Stomach (tissue), 4 donors: ENCODE measurements at regions not wholly inside any gene's neighbourhood (a gene's known extent, or its start where the extent isn't known, plus 50 kb on each side); places are given as distances from the start of the nearest gene placed in this dataset.

ENCODE experiments used
- CTCF ChIP-seq, 7 experiments: fragments of 450-650 bp in 4 of 7; fragments of 200-600 bp in 3 of 7; sonication (generic) in 3 of 7; IDR thresholded peaks; one replicate each; pipeline ENCODE4 v1.5.1; 2016 to 2019; ENCODE audit warnings: antibody characterized with exemption in 7 of 7, control low read depth in 2 of 7, mild to moderate bottlenecking in 1 of 7
- EP300 ChIP-seq: sonication (generic); formaldehyde crosslinking; IDR thresholded peaks from one replicate; pipeline ENCODE4 v1.6.1; 2017; ENCODE audit warnings: antibody characterized with exemption
- POLR2A ChIP-seq, 4 donors: fragments of 450-650 bp; IDR thresholded peaks; one replicate each; pipeline ENCODE4 v1.6.1; 2016; ENCODE audit warnings: antibody characterized with exemption in 4 of 4, control low read depth in 2 of 4, mild to moderate bottlenecking in 1 of 4, moderate library complexity in 1 of 4
- POLR2AphosphoS5 ChIP-seq, 3 donors: sonication (generic); formaldehyde crosslinking; IDR thresholded peaks; one replicate each; pipeline ENCODE4 v1.6.1; 2016; ENCODE audit warnings: antibody characterized with exemption in 3 of 3

DNA sequence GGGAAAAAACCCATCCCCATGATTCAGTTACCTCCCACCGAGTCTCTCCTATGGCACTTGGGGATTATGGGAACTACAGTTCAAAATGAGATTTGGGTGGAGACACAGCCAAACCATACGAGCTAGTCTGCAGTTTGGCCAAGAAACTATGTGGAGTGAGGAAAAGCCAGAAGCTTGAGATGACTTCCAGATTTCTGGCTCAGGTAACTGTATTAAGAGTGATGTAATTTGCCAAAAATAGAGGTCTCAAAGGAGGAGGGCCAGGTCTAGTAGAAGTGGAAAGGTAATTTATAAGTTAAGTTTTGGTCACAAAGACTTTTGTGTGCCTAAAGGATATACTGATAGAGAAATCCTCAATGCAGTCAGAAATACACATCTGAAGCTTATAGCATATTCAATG lies 279.7 kb upstream of the MGMT start:
- TF ChIP-seq CTCF (IDR thresholded peaks at IDR 0.05) (no peak), EP300 (no peak), POLR2A (IDR thresholded peaks at IDR 0.05) (no peak), POLR2AphosphoS5 (IDR thresholded peaks at IDR 0.05) (no peak)
